GM12891 (cell line): ENCODE measurements at regions not wholly inside any gene's neighbourhood (a gene's known extent, or its start where the extent isn't known, plus 50 kb on each side); places are given as distances from the start of the nearest gene placed in this dataset.
A peak's percentile ranks its signal among the peaks of the same experiment; 100 is the strongest.

Source experiments
- DNase-seq: peaks from one replicate; pipeline ENCODE4 v3.0.0; 2011; ENCODE audit warnings: low spot score; ENCODE audit not compliant: insufficient read length
- FAIRE-seq: peaks from 2 replicates; lab custom pipeline; 2011; peaks lifted over from hg19 to GRCh38; lab: Jason Lieb, UNC
- PAX5 ChIP-seq: IDR thresholded peaks from 2 replicates; pipeline ENCODE4 v1.6.1; 2011; ENCODE audit warnings: low read length, moderate library complexity, mild to moderate bottlenecking; ENCODE audit not compliant: insufficient read depth, severe bottlenecking
- POLR2A ChIP-seq: IDR thresholded peaks from 2 replicates; pipeline ENCODE4 v1.6.1; 2011; ENCODE audit warnings: low read depth, low read length, control low read depth
- POLR2AphosphoS5 ChIP-seq: IDR thresholded peaks from 2 replicates; pipeline ENCODE4 v1.6.1; 2011; ENCODE audit warnings: low read depth, low read length, control low read depth
- POU2F2 ChIP-seq: IDR thresholded peaks from 2 replicates; pipeline ENCODE4 v1.6.1; 2011; ENCODE audit warnings: low read depth, mild to moderate bottlenecking, control low read depth, low read length, moderate library complexity
- SPI1 ChIP-seq: IDR thresholded peaks from 2 replicates; pipeline ENCODE4 v1.6.1; 2011; ENCODE audit warnings: low read depth, low read length, control low read depth
- TAF1 ChIP-seq: IDR thresholded peaks from 2 replicates; pipeline ENCODE4 v1.6.1; 2011; ENCODE audit warnings: low read depth, low read length, control low read depth

DNA sequence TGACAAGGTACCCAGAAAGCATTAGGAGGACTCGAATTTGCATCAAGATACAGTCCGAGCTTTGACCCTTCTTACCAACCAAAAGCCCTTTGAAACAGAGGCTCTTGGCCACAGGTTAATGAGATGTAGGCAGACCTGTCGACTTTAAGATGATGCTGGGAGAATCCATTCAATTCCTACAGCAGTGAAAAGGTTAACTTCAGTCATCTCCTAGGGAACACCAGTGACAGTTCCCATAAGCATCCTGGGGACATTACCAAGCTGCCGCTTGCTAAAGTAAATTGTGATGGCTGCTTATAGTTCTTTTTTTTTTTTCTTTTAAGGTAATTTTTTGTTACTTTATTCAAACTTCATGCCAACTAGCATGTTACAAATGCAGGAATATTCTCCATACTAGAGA lies 379.3 kb downstream of the SOX11 start:
- DNase-seq, result no peak
- FAIRE-seq, result no peak
- TF ChIP-seq POU2F2, result no peak
- no peak for TF ChIP-seq PAX5
- TF ChIP-seq SPI1, result no peak
- TF ChIP-seq POLR2A, result no peak
- TF ChIP-seq POLR2AphosphoS5, result no peak
- no peak for TF ChIP-seq TAF1

DNA sequence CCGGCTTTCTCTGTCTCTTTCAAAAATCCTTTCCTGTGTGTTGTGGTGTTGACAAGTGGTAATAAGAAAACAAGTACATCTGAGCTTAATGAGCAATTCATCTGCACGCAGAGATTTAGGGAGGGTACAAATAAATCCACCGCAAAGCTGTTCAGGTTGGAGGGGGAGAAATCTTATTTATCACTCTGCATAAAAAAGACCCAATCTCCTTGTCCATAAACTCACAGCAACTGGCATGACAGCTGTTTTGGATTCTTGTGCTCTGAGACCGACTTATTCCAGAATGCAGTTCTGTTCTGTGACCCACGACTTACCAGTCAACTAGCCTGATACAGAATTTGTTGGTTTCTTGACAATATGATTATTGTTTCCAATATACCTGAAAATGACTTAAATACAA lies 380.1 kb downstream of the SOX11 start:
- no peak for DNase-seq
- FAIRE-seq, result no peak
- no peak for TF ChIP-seq SPI1
- TF ChIP-seq POU2F2, result no peak

DNA sequence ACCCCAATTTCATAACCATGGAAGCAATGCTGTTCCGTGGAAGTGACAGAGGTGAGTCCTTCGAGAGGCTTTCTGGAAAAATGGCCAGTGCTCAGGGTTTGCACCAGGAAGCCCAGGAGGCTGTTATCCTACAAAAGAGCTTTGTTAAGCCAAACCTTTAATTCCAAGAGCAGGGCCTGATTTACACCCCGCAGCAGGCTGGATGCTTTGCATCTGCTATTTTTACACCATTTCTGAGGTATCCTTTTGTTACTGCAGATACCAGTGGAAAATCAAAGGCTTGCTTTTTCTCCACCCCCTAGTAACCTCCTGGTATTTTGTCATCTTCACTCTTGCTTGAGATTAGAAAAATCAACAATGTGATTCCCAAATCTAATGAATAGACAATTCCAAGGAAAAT lies 380.6 kb downstream of the SOX11 start:
- FAIRE-seq (no peak), DNase-seq (no peak)
- no peak for TF ChIP-seq POLR2A
- no peak for TF ChIP-seq POU2F2
- no peak for TF ChIP-seq TAF1
- no peak for TF ChIP-seq POLR2AphosphoS5
- no peak for TF ChIP-seq SPI1
- TF ChIP-seq PAX5, result no peak

DNA sequence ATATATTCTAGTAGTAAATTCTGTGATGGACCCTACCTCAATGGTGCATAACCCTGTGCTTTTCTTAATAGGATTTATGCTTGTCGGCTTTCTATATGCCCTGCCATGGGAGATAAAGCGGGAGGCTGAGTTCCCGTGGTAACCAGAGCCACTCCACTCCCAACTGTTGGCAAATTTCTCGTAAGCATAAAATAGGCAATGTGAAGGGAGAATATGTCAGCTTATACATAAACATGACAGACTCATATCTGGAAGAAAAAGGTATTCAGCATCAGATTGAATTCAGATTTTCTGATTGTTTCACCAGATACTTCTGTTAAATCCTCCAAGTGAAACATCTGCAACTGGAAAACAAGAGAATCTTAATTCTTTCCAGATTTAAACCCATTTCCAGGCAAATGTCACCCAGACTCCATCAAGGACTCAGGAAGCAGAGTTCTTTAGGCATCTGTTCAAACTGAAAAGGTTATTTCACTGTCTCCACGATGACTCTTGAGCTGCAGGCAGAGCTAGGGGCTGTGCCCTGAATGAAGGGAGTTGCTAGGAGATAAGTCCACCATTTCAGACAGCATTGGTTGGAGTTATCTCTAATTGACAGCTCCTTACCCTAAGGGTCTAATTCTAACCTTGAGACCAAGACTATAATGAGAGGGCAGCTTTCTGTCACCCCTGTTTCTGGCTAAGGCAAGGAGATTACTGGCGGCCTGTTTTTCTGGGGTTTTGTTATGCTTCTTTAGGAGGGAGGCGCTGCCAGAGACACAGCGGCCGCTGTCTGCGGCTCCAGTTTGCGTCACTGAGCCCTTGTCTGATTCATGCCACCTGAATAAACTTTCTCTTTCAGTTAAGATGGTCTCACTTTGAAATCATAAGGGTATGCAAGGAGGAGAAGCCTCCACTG lies 381.3 kb downstream of the SOX11 start:
- FAIRE-seq (peak; percentile 5), DNase-seq (no peak)
- TF ChIP-seq TAF1 (no peak), POLR2AphosphoS5 (no peak), SPI1 (no peak), POLR2A (no peak), POU2F2 (no peak), PAX5 (no peak)

DNA sequence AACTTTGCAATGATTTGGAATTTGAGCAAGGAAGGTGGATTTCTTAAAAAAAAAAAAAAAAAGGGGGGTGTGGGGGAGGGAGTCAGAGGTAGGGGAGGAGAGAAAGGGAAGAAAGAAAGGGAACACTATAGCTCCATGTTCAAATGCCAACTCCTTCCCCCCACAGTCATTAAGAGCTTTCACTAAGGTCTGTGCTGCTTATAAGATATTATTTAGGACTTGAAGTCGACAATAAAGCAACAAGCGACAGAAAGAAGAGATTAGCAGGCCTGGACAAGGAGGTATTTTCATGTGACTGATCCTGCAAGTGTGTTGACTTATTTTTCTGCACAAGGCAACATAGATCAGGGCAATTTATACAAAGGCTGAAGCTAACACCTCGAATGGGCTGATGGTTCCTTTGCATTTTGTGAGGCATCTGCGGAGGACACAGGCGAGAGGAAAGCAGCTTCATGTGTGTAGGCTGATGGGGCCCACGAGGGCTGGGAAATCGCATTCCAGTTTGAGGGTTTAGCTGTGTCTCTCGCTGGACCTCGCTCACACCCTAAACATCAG lies 382.0 kb downstream of the SOX11 start:
- TF ChIP-seq SPI1 (no peak), POU2F2 (no peak), TAF1 (no peak), PAX5 (no peak), POLR2AphosphoS5 (no peak), POLR2A (no peak)
- no peak for FAIRE-seq

DNA sequence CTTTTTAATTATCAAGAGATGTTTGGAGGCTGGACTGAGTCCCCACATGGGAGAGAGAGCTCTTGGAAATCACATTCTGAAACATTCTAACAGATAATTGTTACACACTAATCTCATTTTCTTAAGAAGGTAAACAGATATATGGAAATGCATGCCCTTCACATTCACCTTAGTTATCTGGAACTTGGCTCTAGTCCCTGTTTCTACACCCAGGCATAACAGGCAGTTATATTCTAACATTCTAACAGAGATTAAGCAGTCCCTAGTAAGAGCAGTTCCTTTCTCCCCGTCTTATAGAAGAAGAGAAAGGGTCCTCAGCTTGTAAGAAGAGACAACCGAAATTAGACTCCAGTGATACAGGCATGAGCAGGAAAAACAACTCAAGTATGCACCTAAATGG lies 385.4 kb downstream of the SOX11 start:
- DNase-seq (no peak), FAIRE-seq (no peak)
- no peak for TF ChIP-seq POU2F2
- no peak for TF ChIP-seq PAX5
- TF ChIP-seq TAF1, result no peak
- TF ChIP-seq POLR2A, result no peak
- no peak for TF ChIP-seq POLR2AphosphoS5
- TF ChIP-seq SPI1, result no peak

More for the DNA sequence above, 382.0 kb downstream of the SOX11 start:
- no peak for DNase-seq

DNA sequence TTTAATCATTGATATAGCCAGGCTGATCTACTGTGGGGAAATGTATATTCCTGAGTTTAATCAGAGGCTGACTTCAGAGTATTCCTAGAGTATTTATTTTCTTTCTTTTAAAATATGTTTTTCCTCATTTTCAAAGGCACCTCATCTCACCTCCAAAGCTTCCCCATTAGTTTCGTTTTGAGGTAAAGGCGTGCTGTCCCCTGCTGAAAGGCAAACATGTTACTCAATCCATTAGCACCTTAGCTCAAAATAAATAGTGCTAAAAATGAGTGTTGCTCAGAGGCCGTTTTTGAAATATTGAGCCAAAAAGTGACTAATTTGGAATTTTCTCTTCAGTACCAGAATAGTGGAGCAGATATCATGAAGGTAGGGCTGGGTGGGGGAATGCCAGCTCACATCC lies 386.2 kb downstream of the SOX11 start:
- TF ChIP-seq POLR2AphosphoS5, result no peak
- no peak for TF ChIP-seq TAF1
- TF ChIP-seq SPI1, result no peak
- TF ChIP-seq POU2F2, result no peak
- no peak for TF ChIP-seq PAX5
- TF ChIP-seq POLR2A, result no peak
- no peak for FAIRE-seq
- no peak for DNase-seq

DNA sequence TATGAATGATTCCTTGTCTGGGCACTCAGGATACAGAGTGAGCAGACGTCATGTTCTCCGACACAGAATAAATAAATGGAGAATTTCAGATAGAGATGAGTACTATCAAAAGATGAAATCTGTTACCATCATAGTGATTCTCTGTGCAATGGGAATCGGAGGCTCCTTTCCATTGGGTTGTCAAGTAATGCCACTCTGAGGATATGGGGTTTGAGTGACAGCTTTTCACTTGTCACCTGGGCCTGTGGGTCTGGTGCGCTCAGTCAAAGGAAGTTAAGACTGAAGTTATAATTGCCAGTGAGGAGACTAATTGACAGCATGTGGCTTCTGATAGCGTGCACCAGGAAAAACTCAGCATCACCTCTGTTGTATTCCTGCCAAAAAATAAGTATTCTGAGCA lies 387.2 kb downstream of the SOX11 start:
- TF ChIP-seq POLR2AphosphoS5 (no peak), SPI1 (no peak), POU2F2 (no peak), POLR2A (no peak), TAF1 (no peak)
- no peak for FAIRE-seq
- no peak for DNase-seq

DNA sequence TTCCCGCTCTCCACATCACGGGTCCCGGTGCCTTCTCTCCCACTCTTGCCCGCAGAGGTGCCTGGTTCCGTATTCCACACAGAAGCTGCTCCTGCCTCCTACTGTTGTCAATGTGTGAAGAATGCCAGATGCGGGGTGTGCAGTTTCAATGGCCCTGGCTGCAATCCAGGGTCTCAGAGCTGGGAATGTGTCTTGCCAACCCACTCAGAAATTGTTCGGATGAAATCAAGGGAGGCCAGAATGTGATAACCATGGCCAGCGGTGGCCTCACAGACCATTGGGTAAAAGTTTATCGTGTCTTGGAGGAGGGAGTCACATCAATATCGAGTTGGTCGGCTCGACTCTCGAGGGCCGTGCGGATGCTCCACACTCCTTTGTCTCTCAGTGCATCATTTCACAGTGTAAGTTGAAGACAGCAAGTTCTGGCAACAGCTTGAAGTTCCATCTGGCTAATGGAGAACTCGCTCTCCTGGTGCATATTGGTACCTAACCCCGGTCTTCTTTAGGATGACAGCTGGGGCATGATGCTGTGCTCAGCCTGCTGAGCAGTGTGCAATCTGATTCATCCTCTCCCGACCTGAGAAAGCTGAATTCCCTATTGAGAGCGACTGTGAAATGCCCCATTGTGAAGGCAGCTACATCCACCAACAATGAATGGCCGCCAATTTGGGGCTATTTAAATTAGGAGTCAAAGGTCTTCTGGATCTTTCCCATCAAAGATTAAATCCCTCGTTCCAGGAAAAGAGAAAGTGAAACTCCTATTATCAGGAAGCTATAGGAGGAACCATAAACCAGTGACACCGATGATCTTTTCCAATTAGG lies 389.0 kb downstream of the SOX11 start:
- FAIRE-seq (no peak), DNase-seq (no peak)
- TF ChIP-seq POU2F2, result no peak
- no peak for TF ChIP-seq SPI1
- TF ChIP-seq POLR2AphosphoS5, result no peak
- no peak for TF ChIP-seq POLR2A
- no peak for TF ChIP-seq PAX5
- TF ChIP-seq TAF1, result no peak
